ENCODE measurements at regions not wholly inside any gene's neighbourhood (a gene's known extent, or its start where the extent isn't known, plus 50 kb on each side); places are given as distances from the start of the nearest gene placed in this dataset.

GRCh38 chr10:6978187-6978627 lies 398.1 kb upstream of the PRKCQ start:
- no peaks in the 10 kb centered on the region for H3K27me3 ChIP-seq
- H3K36me3 ChIP-seq, result no peaks in the 10 kb centered on the region
- TF ChIP-seq POLR2A (IDR thresholded peaks at IDR 0.05) (no peak), EP300 (IDR thresholded peaks at IDR 0.05) (no peak), CTCF (IDR thresholded peaks at IDR 0.05) (no peak)
- DNase-seq (ENCODE audit: low spot score in 2 of 2), result no peak
- WGBS, 2 donors, result 70 to 71% methylated on average over 5 of the region's 5 CpGs
- no peak overlapping the region for H3K4me3 ChIP-seq
- peaks cover 0 to 7% (median 0%) of the 10 kb centered on the region in 4 donors for H3K9me3 ChIP-seq
- H3K4me1 ChIP-seq, result no peaks in the 10 kb centered on the region
- H3K27ac ChIP-seq, result no peak overlapping the region

GRCh38 chr10:6977398-6978186 lies 397.5 kb upstream of the PRKCQ start:
- peaks cover 0 to 7% (median 0%) of the 10 kb centered on the region in 4 donors for H3K9me3 ChIP-seq
- no peaks in the 10 kb centered on the region for H3K27me3 ChIP-seq
- 75 to 79% methylated on average over 12 of the region's 12 CpGs for WGBS, 2 donors
- no peak for DNase-seq (ENCODE audit: low spot score in 2 of 2)
- H3K4me1 ChIP-seq, result no peaks in the 10 kb centered on the region
- H3K4me3 ChIP-seq, result no peak overlapping the region
- no peaks in the 10 kb centered on the region for H3K36me3 ChIP-seq
- no peak for TF ChIP-seq POLR2A (IDR thresholded peaks at IDR 0.05)
- no peak for TF ChIP-seq EP300 (IDR thresholded peaks at IDR 0.05)
- no peak for TF ChIP-seq CTCF (IDR thresholded peaks at IDR 0.05)
- no peak overlapping the region for H3K27ac ChIP-seq

GRCh38 chr10:6973899-6974298 lies 393.8 kb upstream of the PRKCQ start:
- Histone ChIP-seq H3K4me1 (no peaks in the 10 kb centered on the region), H3K27ac (no peak overlapping the region), H3K27me3 (no peaks in the 10 kb centered on the region), H3K36me3 (no peaks in the 10 kb centered on the region), H3K4me3 (no peak overlapping the region), H3K9me3 (peaks cover 0 to 7% (median 0%) of the 10 kb centered on the region in 4 donors)
- no peak for TF ChIP-seq CTCF (IDR thresholded peaks at IDR 0.05)
- TF ChIP-seq POLR2A (IDR thresholded peaks at IDR 0.05), result no peak
- no peak for TF ChIP-seq EP300 (IDR thresholded peaks at IDR 0.05)
- 70 to 78% methylated on average over 7 of the region's 7 CpGs for WGBS, 2 donors
- DNase-seq (ENCODE audit: low spot score in 2 of 2), result no peak

- H3K27me3 ChIP-seq, result no peaks in the 10 kb centered on the region
- no peak overlapping the region for H3K27ac ChIP-seq
- DNase-seq (ENCODE audit: low spot score in 2 of 2), result no peak
- TF ChIP-seq POLR2A (IDR thresholded peaks at IDR 0.05), result no peak
- H3K4me1 ChIP-seq, result no peaks in the 10 kb centered on the region
- WGBS, 2 donors, result 26 to 36% methylated on average over 6 of the region's 6 CpGs
- H3K36me3 ChIP-seq, result no peaks in the 10 kb centered on the region
- H3K4me3 ChIP-seq, result no peak overlapping the region
- peaks cover 0 to 7% (median 0%) of the 10 kb centered on the region in 4 donors for H3K9me3 ChIP-seq
Observed at GRCh38 chr10:6972226-6972625, 392.1 kb upstream of the PRKCQ start.

GRCh38 chr10:6969659-6970058 lies 389.6 kb upstream of the PRKCQ start:
- Histone ChIP-seq H3K4me1 (no peaks in the 10 kb centered on the region), H3K4me3 (no peak overlapping the region), H3K27me3 (no peaks in the 10 kb centered on the region), H3K9me3 (no peaks in the 10 kb centered on the region), H3K36me3 (no peaks in the 10 kb centered on the region), H3K27ac (no peak overlapping the region)
- no peak for DNase-seq (ENCODE audit: low spot score in 2 of 2)
- WGBS, 2 donors, result 88 to 92% methylated on average over 4 of the region's 4 CpGs
- TF ChIP-seq CTCF (IDR thresholded peaks at IDR 0.05) (no peak), EP300 (IDR thresholded peaks at IDR 0.05) (no peak), POLR2A (IDR thresholded peaks at IDR 0.05) (no peak)
